IMR-90 (cell line): ENCODE measurements at regions not wholly inside any gene's neighbourhood (a gene's known extent, or its start where the extent isn't known, plus 50 kb on each side); places are given as distances from the start of the nearest gene placed in this dataset.

ENCODE experiments used
- RFX5 ChIP-seq: IDR thresholded peaks from 2 replicates; pipeline ENCODE4 v1.8.0; 2012; ENCODE audit warnings: low read depth, mild to moderate bottlenecking, low read length, moderate library complexity
- TF ChIP-seq, protein P1 (sequence below): conservative IDR thresholded peaks from 2 replicates; pipeline ENCODE4 v1.5.1; 2012; ENCODE audit warnings: mild to moderate bottlenecking, low read depth, low read length, improper control_type of control experiment

DNA sequence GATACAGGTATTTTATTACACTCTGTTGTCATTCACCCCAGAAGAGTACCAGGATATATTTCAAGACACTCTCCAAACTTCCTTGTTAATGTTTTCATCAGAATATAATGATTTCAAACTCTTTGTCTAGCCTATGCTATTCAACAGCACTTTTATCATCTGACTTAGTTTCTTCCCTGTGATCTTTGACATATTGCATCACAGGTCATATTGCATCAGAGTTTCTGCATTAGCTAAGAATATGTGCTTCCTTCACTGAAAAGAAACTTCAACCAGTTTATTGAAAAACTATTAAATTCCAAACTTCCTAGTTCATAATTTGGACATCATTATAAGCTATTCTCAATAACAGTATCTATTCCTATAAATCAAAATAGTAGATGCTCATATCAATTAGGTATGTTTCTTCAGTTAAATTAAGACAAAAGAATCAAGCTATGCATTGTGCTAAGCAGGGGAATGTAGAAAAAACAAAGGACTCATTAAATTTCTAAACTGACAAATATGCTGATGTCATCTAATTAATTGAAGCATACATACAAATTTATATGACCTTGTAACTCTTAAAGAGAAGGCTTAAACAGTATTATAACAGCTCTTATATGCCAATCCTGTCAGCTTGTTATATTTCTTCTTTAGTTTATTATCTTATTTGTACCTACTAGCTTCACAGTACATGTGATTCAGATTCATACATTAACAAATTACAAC, 361.8 kb upstream of the LUZP2 start:
- TF ChIP-seq RFX5, result no peak
- TF ChIP-seq, protein P1, sequence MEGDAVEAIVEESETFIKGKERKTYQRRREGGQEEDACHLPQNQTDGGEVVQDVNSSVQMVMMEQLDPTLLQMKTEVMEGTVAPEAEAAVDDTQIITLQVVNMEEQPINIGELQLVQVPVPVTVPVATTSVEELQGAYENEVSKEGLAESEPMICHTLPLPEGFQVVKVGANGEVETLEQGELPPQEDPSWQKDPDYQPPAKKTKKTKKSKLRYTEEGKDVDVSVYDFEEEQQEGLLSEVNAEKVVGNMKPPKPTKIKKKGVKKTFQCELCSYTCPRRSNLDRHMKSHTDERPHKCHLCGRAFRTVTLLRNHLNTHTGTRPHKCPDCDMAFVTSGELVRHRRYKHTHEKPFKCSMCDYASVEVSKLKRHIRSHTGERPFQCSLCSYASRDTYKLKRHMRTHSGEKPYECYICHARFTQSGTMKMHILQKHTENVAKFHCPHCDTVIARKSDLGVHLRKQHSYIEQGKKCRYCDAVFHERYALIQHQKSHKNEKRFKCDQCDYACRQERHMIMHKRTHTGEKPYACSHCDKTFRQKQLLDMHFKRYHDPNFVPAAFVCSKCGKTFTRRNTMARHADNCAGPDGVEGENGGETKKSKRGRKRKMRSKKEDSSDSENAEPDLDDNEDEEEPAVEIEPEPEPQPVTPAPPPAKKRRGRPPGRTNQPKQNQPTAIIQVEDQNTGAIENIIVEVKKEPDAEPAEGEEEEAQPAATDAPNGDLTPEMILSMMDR, result no peak
